HL-60 (cell line): ENCODE measurements at regions not wholly inside any gene's neighbourhood (a gene's known extent, or its start where the extent isn't known, plus 50 kb on each side); places are given as distances from the start of the nearest gene placed in this dataset.
"Not testable (repeated sequence)": the region's sequence is repeated elsewhere in the genome, so short reads cannot be mapped to it uniquely, and the experiment has no call there.

Experiments
- DNase-seq, 2 experiments: peaks; one replicate each; pipeline ENCODE4 v3.0.0-alpha.2; 2010 to 2020; ENCODE audit warnings: low read depth in 1 of 2, low spot score in 1 of 2
- H3K27ac ChIP-seq: fragments of 250-450 bp; sonication (Bioruptor Pico); replicated peaks from 2 replicates; pipeline ENCODE4 v1.5.1; 2020; ENCODE audit warnings: mild to moderate bottlenecking, moderate library complexity
- H3K27me3 ChIP-seq: fragments of 250-450 bp; sonication (Bioruptor Pico); 2 replicates; pipeline ENCODE4 v1.5.1; 2021; ENCODE audit warnings: mild to moderate bottlenecking, moderate library complexity; ENCODE audit not compliant: insufficient read depth, poor library complexity, severe bottlenecking
- H3K4me3 ChIP-seq: replicated peaks from 2 replicates; pipeline ENCODE4 v1.5.1; 2011; ENCODE audit warnings: mild to moderate bottlenecking, control low read depth, low read length; ENCODE audit not compliant: insufficient read depth
- GABPA ChIP-seq: IDR thresholded peaks from 2 replicates; pipeline ENCODE4 v1.6.1; 2012; ENCODE audit warnings: low read depth
- POLR2AphosphoS5 ChIP-seq: IDR thresholded peaks from 2 replicates; pipeline ENCODE4 v1.6.1; 2012; ENCODE audit warnings: low read depth
- SPI1 ChIP-seq: IDR thresholded peaks from 2 replicates; pipeline ENCODE4 v1.6.1; 2012; ENCODE audit warnings: low read depth, mild to moderate bottlenecking, borderline replicate concordance
- TF ChIP-seq, protein P1 (sequence below): IDR thresholded peaks from one replicate; pipeline ENCODE4 v1.5.1; 2011; ENCODE audit warnings: low read length, control low read depth, inconsistent platforms; ENCODE audit not compliant: insufficient read depth
- TF ChIP-seq, protein P2 (sequence below): IDR thresholded peaks from 2 replicates; pipeline ENCODE4 v1.6.1; 2012; ENCODE audit warnings: low read depth; ENCODE audit not compliant: insufficient replicate concordance

DNA sequence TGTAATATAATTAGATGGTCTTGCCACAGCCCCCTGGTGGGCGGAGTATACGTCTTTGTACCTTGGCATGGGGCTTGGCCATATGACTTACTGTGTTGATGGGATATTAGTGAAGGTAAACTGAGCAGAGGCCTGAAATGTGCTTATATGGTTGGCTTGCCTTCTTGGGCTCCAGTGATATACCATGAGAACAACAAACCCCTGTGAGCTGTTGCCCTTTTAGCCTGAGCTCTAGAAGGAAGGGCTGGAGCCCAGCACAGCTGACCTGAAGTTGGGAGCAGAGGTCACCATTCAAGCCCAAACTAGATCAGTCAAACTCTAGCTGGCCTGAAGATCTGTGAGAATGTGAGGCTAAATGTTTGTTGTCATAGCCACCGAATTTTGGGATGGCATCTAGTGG lies 75.2 kb upstream of the CD302 start:
- H3K27me3 ChIP-seq, result no peaks in the 10 kb centered on the region
- H3K27ac ChIP-seq, result no peak overlapping the region
- no peak overlapping the region for H3K4me3 ChIP-seq
- peak in 1 of 2 experiments; percentile 8 for DNase-seq
- TF ChIP-seq, protein P1, sequence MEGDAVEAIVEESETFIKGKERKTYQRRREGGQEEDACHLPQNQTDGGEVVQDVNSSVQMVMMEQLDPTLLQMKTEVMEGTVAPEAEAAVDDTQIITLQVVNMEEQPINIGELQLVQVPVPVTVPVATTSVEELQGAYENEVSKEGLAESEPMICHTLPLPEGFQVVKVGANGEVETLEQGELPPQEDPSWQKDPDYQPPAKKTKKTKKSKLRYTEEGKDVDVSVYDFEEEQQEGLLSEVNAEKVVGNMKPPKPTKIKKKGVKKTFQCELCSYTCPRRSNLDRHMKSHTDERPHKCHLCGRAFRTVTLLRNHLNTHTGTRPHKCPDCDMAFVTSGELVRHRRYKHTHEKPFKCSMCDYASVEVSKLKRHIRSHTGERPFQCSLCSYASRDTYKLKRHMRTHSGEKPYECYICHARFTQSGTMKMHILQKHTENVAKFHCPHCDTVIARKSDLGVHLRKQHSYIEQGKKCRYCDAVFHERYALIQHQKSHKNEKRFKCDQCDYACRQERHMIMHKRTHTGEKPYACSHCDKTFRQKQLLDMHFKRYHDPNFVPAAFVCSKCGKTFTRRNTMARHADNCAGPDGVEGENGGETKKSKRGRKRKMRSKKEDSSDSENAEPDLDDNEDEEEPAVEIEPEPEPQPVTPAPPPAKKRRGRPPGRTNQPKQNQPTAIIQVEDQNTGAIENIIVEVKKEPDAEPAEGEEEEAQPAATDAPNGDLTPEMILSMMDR, result no peak
- no peak for TF ChIP-seq POLR2AphosphoS5
- TF ChIP-seq, protein P2, sequence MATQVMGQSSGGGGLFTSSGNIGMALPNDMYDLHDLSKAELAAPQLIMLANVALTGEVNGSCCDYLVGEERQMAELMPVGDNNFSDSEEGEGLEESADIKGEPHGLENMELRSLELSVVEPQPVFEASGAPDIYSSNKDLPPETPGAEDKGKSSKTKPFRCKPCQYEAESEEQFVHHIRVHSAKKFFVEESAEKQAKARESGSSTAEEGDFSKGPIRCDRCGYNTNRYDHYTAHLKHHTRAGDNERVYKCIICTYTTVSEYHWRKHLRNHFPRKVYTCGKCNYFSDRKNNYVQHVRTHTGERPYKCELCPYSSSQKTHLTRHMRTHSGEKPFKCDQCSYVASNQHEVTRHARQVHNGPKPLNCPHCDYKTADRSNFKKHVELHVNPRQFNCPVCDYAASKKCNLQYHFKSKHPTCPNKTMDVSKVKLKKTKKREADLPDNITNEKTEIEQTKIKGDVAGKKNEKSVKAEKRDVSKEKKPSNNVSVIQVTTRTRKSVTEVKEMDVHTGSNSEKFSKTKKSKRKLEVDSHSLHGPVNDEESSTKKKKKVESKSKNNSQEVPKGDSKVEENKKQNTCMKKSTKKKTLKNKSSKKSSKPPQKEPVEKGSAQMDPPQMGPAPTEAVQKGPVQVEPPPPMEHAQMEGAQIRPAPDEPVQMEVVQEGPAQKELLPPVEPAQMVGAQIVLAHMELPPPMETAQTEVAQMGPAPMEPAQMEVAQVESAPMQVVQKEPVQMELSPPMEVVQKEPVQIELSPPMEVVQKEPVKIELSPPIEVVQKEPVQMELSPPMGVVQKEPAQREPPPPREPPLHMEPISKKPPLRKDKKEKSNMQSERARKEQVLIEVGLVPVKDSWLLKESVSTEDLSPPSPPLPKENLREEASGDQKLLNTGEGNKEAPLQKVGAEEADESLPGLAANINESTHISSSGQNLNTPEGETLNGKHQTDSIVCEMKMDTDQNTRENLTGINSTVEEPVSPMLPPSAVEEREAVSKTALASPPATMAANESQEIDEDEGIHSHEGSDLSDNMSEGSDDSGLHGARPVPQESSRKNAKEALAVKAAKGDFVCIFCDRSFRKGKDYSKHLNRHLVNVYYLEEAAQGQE, result no peak
- no peak for TF ChIP-seq GABPA
- TF ChIP-seq SPI1, result no peak

DNA sequence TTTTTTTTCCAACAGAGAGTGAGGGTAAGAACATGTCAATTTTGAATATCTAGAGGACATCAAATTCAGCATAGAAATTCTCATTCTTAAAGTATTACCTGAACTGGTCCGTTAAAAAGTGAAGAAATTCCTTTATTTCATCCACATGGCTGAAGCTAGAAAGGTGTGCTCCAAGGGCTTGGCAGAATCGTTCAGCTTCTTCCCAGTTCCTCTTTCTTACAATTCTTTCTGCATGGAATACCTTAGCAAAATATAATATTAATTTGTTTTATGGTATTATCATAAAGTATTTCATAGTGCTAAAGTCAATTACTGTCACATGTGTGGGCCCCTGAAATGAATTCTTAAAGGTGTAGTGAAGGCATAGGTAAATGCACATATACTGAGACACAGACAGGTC lies 74.3 kb upstream of the CD302 start:
- TF ChIP-seq SPI1, result peak; percentile 62; the same call in 1 of the 2 replicates
- TF ChIP-seq, protein P1, result no peak
- Histone ChIP-seq H3K27ac (no peak overlapping the region), H3K27me3 (no peaks in the 10 kb centered on the region), H3K4me3 (no peak overlapping the region)
- no peak for DNase-seq

DNA sequence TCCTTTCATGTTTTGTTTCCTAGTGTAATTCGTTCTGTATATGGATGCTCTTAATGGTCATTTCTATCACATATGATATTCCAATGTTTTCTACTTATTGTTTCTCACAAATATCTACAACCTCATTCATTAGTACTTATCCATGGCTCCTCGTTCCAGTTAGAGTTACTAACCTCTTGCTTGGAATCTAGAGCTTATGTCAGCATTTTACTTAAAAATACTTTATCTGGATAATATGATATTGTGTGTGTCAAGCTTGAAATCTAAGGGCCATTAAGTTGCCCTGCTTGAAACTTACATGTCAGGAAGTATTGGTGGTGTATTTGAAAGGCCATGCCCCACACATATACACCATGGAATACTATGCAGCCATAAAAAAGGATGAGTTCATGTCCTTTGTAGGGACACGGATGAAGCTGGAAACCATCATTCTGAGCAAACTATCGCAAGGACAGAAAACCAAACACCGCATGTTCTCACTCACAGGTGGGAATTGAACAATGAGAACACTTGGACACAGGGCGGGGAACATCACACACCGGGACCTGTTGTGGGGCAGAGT lies 70.7 kb upstream of the CD302 start:
- H3K4me3 ChIP-seq, H3K27me3 ChIP-seq, H3K27ac ChIP-seq, DNase-seq: not testable (repeated sequence)

DNA sequence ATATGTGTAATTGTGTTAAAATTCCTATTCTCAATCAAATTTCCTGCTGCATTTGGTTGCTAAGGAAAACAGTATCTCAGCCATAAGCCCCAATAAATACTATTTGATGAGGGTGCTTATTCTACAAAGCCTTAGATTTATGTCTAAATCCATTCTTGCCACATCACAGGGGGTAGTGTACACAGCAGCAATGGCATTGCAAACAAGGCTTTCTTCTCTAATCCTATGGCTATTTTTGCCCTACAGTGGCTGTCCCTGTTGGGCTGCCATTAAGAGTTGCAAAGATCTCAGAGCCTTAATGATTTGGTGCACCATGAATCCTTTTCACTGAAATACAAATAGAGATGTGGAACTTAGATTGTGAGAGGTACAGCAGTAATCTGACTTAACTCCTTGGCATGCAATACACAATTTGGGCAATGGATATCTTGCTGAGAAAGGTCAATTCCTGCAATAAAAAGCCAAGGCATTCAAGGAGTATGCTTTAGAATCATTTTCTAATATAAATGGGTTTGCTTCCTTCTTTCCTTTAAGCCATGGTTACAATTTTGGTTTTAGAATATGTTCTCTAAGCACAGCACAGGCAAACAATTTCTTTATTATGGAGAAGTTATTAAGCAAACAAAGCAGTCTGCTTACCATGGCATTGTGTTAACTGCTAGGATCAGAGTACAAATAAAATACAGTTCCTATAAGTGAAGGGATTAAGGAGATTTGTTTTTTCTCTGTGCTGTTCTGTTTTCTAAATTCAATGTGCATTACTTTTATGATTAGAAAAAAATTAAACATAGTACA lies 69.8 kb upstream of the CD302 start:
- Histone ChIP-seq H3K4me3 (no peak overlapping the region), H3K27me3 (no peaks in the 10 kb centered on the region), H3K27ac (no peak overlapping the region)
- no peak for DNase-seq
- TF ChIP-seq, protein P2, result no peak

DNA sequence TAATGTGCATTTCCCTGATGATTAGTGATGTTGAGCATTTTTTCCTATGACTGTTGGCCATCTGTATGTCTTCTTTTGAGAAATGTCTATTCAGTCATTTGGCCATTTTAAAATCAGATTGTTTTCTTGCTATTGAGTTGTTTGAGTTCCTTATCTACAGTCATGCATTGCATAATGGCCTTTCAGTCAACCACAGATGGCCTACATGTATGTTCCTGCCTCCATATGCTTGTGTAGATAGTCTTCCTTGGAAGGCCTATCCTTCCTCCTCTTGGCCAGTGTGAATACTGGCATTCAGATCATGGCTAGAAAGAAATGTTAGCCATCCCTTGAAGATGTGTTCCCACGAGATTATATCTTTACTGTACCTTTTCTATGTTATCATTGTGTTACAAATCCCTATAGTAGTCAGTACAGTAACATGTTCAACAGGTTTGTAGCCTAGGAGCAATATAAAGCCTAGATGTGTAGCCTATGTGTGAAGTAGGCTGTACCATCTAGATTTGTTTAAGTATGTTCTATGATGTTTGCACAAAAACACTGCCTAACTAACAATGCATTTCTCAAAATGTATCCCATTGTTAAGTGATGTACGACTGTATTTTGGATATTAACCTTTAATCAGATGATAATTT lies 65.6 kb upstream of the CD302 start:
- no peak overlapping the region for H3K4me3 ChIP-seq
- H3K27ac ChIP-seq, result no peak overlapping the region
- no peaks in the 10 kb centered on the region for H3K27me3 ChIP-seq
- TF ChIP-seq POLR2AphosphoS5, result no peak
- TF ChIP-seq, protein P1, result no peak
- peak in 1 of 2 experiments; percentile 43 for DNase-seq
